HCT116 (cell line): ENCODE measurements at regions not wholly inside any gene's neighbourhood (a gene's known extent, or its start where the extent isn't known, plus 50 kb on each side); places are given as distances from the start of the nearest gene placed in this dataset.

Source experiments
- ATAC-seq: fragments of 200-7000 bp; cut with Tn5 transposase; 2 replicates; pipeline ENCODE4 v1.9.1; 2020; ENCODE audit warnings: mild to moderate bottlenecking, moderate library complexity
- BruUV-seq: library from RNA; stranded (reverse); fragments of 400-500 nt; replicated peaks from 2 replicates; lab custom pipeline; 2021; lab: Mats Ljungman, UMichigan
- CTCF ChIA-PET: fragments of 300-600 bp; sonication (Branson Sonifier 250); formaldehyde crosslinking; loops from one replicate; lab custom pipeline; 2021; ENCODE audit warnings: antibody characterized with exemption; lab: Charles Lee
- POLR2A ChIA-PET: fragments of 300-600, 350-600 bp; sonication (Branson Sonifier 250); formaldehyde crosslinking; loops from one replicate; lab custom pipeline; 2021; ENCODE audit warnings: antibody characterized with exemption; lab: Charles Lee
- RAD21 ChIA-PET, 2 experiments: fragments of 300-600 bp; sonication (Branson Sonifier 250); formaldehyde crosslinking; loops; one replicate each; lab custom pipeline; 2023; ENCODE audit warnings: low total read pairs in 2 of 2; ENCODE audit not compliant: uncharacterized antibody in 2 of 2, unreplicated experiment in 2 of 2, low non-redundant PET in 1 of 2; lab: Charles Lee
- DNase-seq: peaks from one replicate; pipeline ENCODE4 v3.0.0-alpha.2; 2010; ENCODE audit warnings: low read depth, low spot score
- H2AFZ ChIP-seq: fragments of 200-600 bp; shearing (Covaris generic), sonication (generic); 2 replicates; pipeline ENCODE4 v1.6.1; 2017; ENCODE audit warnings: low read depth, mixed run types, mixed read lengths, antibody characterized with exemption, low read length; ENCODE audit not compliant: poor library complexity, severe bottlenecking
- H3K27ac ChIP-seq: 2 replicates; pipeline ENCODE4 v1.5.1; 2012; ENCODE audit warnings: low read depth, low read length
- H3K27me3 ChIP-seq: fragments of 200-600 bp; sonication (generic); 2 replicates; pipeline ENCODE4 v1.6.1; 2016; ENCODE audit warnings: mixed run types, low read length, mixed read lengths; ENCODE audit not compliant: insufficient read depth
- H3K36me3 ChIP-seq, 2 experiments: fragments of 200-500 bp in 1 of 2; fragments of 200-600 bp in 1 of 2; sonication (Bioruptor generic) in 1 of 2; sonication (generic) in 1 of 2; 2 replicates each; pipeline versions ENCODE4 v1.5.1 to v1.6.1; 2014 to 2016; ENCODE audit warnings: low read length in 2 of 2, inconsistent platforms in 1 of 2, mixed read lengths in 1 of 2, mixed run types in 1 of 2; ENCODE audit not compliant: insufficient read depth in 2 of 2, control insufficient read depth in 1 of 2
- H3K4me1 ChIP-seq, 2 experiments: fragments of 200-600 bp in 1 of 2; sonication (generic) in 1 of 2; 2 replicates each; pipeline versions ENCODE4 v1.5.1 to v1.6.1; 2012 to 2017; ENCODE audit warnings: low read length in 2 of 2, inconsistent platforms in 1 of 2, mild to moderate bottlenecking in 1 of 2, mixed read lengths in 1 of 2, mixed run types in 1 of 2, moderate library complexity in 1 of 2; ENCODE audit not compliant: insufficient read depth in 2 of 2, control insufficient read depth in 1 of 2
- H3K4me2 ChIP-seq: fragments of 200-600 bp; sonication (generic); 2 replicates; pipeline ENCODE4 v1.6.1; 2017; ENCODE audit warnings: mixed run types, low read length, mixed read lengths
- H3K4me3 ChIP-seq, 2 experiments: fragments of 200-600 bp in 1 of 2; sonication (generic) in 1 of 2; replicated peaks in 1 of 2; 2 replicates each; pipeline ENCODE4 v1.5.1; 2011 to 2016; ENCODE audit warnings: low read length in 2 of 2, control low read depth in 1 of 2, low read depth in 1 of 2, mild to moderate bottlenecking in 1 of 2, mixed read lengths in 1 of 2, mixed run types in 1 of 2
- H3K79me2 ChIP-seq: fragments of 200-600 bp; sonication (generic); 2 replicates; pipeline ENCODE4 v1.6.1; 2017; ENCODE audit warnings: mild to moderate bottlenecking, mixed run types, low read length, moderate library complexity, mixed read lengths; ENCODE audit not compliant: insufficient read depth
- H3K9ac ChIP-seq: fragments of 200-600 bp; sonication (generic); 2 replicates; pipeline ENCODE4 v1.6.1; 2016; ENCODE audit warnings: low read length, mixed read lengths
- H3K9me2 ChIP-seq: fragments of 200-600 bp; sonication (generic), shearing (Covaris generic); 2 replicates; pipeline ENCODE4 v1.6.1; 2017; ENCODE audit warnings: mixed run types, mild to moderate bottlenecking, moderate library complexity; ENCODE audit not compliant: insufficient read depth
- H3K9me3 ChIP-seq, 2 experiments: fragments of 200-500 bp in 1 of 2; fragments of 200-600 bp in 1 of 2; sonication (Bioruptor generic) in 1 of 2; sonication (generic) in 1 of 2; 2 replicates each; pipeline ENCODE4 v1.6.1; 2014 to 2017; ENCODE audit warnings: low read length in 2 of 2, mixed read lengths in 2 of 2, inconsistent platforms in 1 of 2, low read depth in 1 of 2, mild to moderate bottlenecking in 1 of 2, mixed run types in 1 of 2, moderate library complexity in 1 of 2; ENCODE audit not compliant: control insufficient read depth in 1 of 2, insufficient read depth in 1 of 2
- H4K20me1 ChIP-seq: fragments of 200-600 bp; sonication (generic), shearing (Covaris generic); 2 replicates; pipeline ENCODE4 v1.6.1; 2017; ENCODE audit warnings: mixed run types, mild to moderate bottlenecking, moderate library complexity; ENCODE audit not compliant: insufficient read depth
- CEBPB ChIP-seq: IDR thresholded peaks from 2 replicates; pipeline ENCODE4 v1.6.1; 2012; ENCODE audit warnings: low read depth
- FOSL1 ChIP-seq: IDR thresholded peaks from 2 replicates; pipeline ENCODE4 v1.6.1; 2012; ENCODE audit warnings: low read depth
- JUND ChIP-seq: IDR thresholded peaks from 2 replicates; pipeline ENCODE4 v1.6.1; 2012
- POLR2AphosphoS5 ChIP-seq: IDR thresholded peaks from 2 replicates; pipeline ENCODE4 v1.6.1; 2011; ENCODE audit warnings: mild to moderate bottlenecking, low read depth, low read length, moderate library complexity
- RAD21 ChIP-seq: IDR thresholded peaks from 2 replicates; pipeline ENCODE4 v1.6.1; 2012; ENCODE audit warnings: low read depth, mild to moderate bottlenecking
- SIN3A ChIP-seq: IDR thresholded peaks from 2 replicates; pipeline ENCODE4 v1.6.1; 2012; ENCODE audit warnings: low read depth
- SP1 ChIP-seq: IDR thresholded peaks from 2 replicates; pipeline ENCODE4 v1.6.1; 2012; ENCODE audit warnings: low read depth
- SRF ChIP-seq: IDR thresholded peaks from 2 replicates; pipeline ENCODE4 v1.6.1; 2012; ENCODE audit warnings: low read depth
- TCF7L2 ChIP-seq: IDR thresholded peaks from 2 replicates; pipeline ENCODE4 v1.7.0; 2011; ENCODE audit warnings: borderline replicate concordance, inconsistent platforms; ENCODE audit not compliant: insufficient read depth, insufficient read length; ENCODE audit errors: extremely low read depth
- YY1 ChIP-seq: IDR thresholded peaks from 2 replicates; pipeline ENCODE4 v1.6.1; 2011; ENCODE audit warnings: low read length, low read depth, moderate library complexity, mild to moderate bottlenecking; ENCODE audit not compliant: insufficient replicate concordance; ENCODE audit errors: extremely low read depth
- ZNF274 ChIP-seq: fragments of 200-500 bp; sonication (Bioruptor generic); IDR thresholded peaks from 2 replicates; pipeline ENCODE4 v1.6.1; 2014; ENCODE audit warnings: mild to moderate bottlenecking, low read depth, low read length, inconsistent platforms
- intact Hi-C: fragments of 100-400 bp; cut with micrococcal nuclease; formaldehyde crosslinking; loops from 2 replicates; pipeline ENCODE4 v1.10.0; 2022
- TF ChIP-seq, protein P1 (sequence below): IDR thresholded peaks from 2 replicates; pipeline ENCODE4 v1.6.1; 2012; ENCODE audit warnings: low read depth

DNA sequence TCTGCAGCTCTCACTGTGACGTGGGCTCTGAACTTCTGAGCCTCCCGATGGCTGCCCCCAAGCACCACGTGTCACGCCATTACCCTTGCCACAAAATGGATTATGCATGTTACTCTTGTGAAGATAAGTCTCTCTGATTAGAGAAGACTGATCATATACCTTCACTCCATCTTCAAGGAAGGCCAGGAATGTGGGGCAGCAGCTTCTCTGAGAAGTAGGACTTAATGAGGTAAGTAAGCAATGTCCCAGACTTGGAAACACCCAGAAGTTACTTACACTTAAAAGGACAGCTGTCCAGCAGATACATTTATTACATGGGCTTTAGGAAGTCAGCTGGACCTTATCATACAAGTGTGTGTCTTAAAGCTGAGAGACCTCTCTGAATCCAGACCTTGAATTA, 155.0 kb downstream of the FGF1 start (continued):
- TF ChIP-seq, protein P1, sequence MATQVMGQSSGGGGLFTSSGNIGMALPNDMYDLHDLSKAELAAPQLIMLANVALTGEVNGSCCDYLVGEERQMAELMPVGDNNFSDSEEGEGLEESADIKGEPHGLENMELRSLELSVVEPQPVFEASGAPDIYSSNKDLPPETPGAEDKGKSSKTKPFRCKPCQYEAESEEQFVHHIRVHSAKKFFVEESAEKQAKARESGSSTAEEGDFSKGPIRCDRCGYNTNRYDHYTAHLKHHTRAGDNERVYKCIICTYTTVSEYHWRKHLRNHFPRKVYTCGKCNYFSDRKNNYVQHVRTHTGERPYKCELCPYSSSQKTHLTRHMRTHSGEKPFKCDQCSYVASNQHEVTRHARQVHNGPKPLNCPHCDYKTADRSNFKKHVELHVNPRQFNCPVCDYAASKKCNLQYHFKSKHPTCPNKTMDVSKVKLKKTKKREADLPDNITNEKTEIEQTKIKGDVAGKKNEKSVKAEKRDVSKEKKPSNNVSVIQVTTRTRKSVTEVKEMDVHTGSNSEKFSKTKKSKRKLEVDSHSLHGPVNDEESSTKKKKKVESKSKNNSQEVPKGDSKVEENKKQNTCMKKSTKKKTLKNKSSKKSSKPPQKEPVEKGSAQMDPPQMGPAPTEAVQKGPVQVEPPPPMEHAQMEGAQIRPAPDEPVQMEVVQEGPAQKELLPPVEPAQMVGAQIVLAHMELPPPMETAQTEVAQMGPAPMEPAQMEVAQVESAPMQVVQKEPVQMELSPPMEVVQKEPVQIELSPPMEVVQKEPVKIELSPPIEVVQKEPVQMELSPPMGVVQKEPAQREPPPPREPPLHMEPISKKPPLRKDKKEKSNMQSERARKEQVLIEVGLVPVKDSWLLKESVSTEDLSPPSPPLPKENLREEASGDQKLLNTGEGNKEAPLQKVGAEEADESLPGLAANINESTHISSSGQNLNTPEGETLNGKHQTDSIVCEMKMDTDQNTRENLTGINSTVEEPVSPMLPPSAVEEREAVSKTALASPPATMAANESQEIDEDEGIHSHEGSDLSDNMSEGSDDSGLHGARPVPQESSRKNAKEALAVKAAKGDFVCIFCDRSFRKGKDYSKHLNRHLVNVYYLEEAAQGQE: no peak

- DNase-seq (peak; percentile 90), ATAC-seq (peak; percentile 86)
- TSS peak; percentile 53 for BruUV-seq
- H3K9me3 ChIP-seq: no peaks in the 10 kb centered on the region
- H3K9ac ChIP-seq: no peak overlapping the region
- H3K4me2 ChIP-seq: peak overlapping the region; percentile 69
- ChIA-PET POLR2A (no interaction called here), RAD21 (no interaction called here), CTCF (no interaction called here)
- H3K79me2 ChIP-seq: no peaks in the 10 kb centered on the region
- H3K27me3 ChIP-seq: no peaks in the 10 kb centered on the region
- intact Hi-C loops: loop anchor here (5.0 kb wide), 1 partner anchor 167 kb away; no protein-coding TSS in a partner anchor
- H3K4me3 ChIP-seq: peak overlapping the region in 1 of 2 experiments; percentile 6; a peak in 1 of 4 replicates
- H3K4me1 ChIP-seq: peaks cover 22 to 49% of the 10 kb centered on the region in 2 experiments
- no peaks in the 10 kb centered on the region for H4K20me1 ChIP-seq
- no peaks in the 10 kb centered on the region for H3K36me3 ChIP-seq
- H3K9me2 ChIP-seq: no peaks in the 10 kb centered on the region
- peak overlapping the region; percentile 54 for H3K27ac ChIP-seq
- TF ChIP-seq SIN3A: no peak
- no peak for TF ChIP-seq ZNF274
- TF ChIP-seq SP1: peak; percentile 77
- TF ChIP-seq CEBPB: peak; percentile 77
- TF ChIP-seq YY1: peak; percentile 4
- peak; percentile 91 for TF ChIP-seq JUND
- peak; percentile 53 for TF ChIP-seq POLR2AphosphoS5
- TF ChIP-seq TCF7L2: peak; percentile 47
- peak; percentile 89 for TF ChIP-seq FOSL1
- peak; percentile 26; the same call in 1 of the 2 replicates for TF ChIP-seq RAD21
- no peak for TF ChIP-seq SRF
- TF ChIP-seq, all 23 proteins: peak for 8
- no peak overlapping the region for H2AFZ ChIP-seq
Measured at GRCh38 chr5:142529626-142530278, 156.1 kb downstream of the FGF1 start.
